Epithelial cell of prostate (primary cell): ENCODE measurements at regions not wholly inside any gene's neighbourhood (a gene's known extent, or its start where the extent isn't known, plus 50 kb on each side); places are given as distances from the start of the nearest gene placed in this dataset.

Experiments used
- DNase-seq: peaks from one replicate; pipeline ENCODE4 v3.0.0-alpha.2; 2011; ENCODE audit warnings: low read depth, low spot score
- H3K27ac ChIP-seq: fragments of 450-650 bp; 2 replicates; pipeline ENCODE4 v1.5.1; 2017; ENCODE audit warnings: mild to moderate bottlenecking

GRCh38 chr22:47297261-47298016 is 535.0 kb downstream of the TBC1D22A start:
- H3K27ac ChIP-seq = no peak overlapping the region
- DNase-seq = no peak

- no peak for DNase-seq
- no peak overlapping the region for H3K27ac ChIP-seq
These were observed 534.2 kb downstream of the TBC1D22A start for GRCh38 chr22:47296405-47297260.

DNA sequence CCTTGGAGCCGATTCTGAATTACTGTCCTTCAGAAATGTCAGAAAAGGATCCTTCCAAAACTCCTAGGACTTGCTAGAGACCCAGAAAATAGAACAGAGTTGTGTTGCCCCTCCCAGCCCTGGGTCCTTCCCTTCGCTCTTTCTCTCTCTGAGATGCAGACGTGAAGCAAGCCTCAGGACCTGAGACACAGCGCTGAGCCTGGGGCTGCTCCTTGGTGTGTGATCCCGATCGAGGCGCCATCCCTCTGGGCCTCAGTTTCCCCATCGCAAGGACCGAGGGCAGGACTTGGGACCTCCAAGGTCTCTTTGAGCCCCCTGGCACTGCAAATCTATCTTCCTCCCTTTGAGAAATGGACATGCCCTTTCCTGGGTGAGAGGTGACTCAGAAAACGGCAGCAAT is 533.5 kb downstream of the TBC1D22A start:
- no peak for DNase-seq
- H3K27ac ChIP-seq = no peak overlapping the region

- DNase-seq = no peak
- H3K27ac ChIP-seq = no peak overlapping the region
These were observed 532.9 kb downstream of the TBC1D22A start for GRCh38 chr22:47295226-47295901.

- no peak overlapping the region for H3K27ac ChIP-seq
- DNase-seq = no peak
These were observed 532.1 kb downstream of the TBC1D22A start for GRCh38 chr22:47294576-47294975.

- DNase-seq = no peak
- no peak overlapping the region for H3K27ac ChIP-seq
These were observed 531.7 kb downstream of the TBC1D22A start for GRCh38 chr22:47294222-47294532.

DNA sequence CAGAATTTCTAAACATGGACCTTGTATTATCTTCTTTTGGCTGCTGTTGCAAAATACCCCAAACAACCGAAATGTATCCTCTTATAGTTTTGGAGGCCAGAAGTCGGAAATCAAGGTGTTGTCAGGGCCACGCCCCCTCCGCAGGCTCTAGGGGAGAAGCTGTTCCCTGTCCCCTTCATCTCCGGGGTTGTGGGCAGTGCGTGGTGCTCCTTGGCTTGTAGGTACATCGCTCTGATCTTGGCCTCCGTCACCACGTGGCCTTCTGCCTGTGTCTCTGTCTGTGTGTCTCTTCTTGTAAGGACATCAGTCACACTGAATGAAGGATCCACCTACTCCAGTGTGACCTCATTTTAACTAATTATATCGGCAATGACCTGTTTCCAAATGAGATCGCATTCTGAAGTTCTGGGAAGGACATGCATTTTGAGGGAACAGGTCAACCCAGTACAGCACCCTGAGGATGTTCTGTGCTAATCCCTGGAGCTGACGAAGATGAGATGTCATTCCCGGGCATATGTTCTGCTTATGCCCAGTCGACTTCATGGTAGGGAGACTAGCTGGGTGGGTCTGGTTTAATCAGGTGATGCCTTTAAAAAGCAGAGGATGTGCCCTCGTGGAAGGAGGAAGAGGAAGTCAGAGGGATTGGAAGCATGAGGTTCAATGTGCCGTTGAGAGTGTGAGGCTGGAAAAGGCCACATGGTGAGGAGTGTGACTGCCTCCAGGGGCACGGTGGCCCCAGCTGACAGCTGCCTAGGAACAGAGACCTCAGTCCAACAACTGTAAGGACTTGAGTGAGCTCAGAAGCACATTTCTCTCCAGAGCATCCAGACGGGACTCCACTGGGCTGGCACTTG is 531.1 kb downstream of the TBC1D22A start:
- no peak overlapping the region for H3K27ac ChIP-seq

DNA sequence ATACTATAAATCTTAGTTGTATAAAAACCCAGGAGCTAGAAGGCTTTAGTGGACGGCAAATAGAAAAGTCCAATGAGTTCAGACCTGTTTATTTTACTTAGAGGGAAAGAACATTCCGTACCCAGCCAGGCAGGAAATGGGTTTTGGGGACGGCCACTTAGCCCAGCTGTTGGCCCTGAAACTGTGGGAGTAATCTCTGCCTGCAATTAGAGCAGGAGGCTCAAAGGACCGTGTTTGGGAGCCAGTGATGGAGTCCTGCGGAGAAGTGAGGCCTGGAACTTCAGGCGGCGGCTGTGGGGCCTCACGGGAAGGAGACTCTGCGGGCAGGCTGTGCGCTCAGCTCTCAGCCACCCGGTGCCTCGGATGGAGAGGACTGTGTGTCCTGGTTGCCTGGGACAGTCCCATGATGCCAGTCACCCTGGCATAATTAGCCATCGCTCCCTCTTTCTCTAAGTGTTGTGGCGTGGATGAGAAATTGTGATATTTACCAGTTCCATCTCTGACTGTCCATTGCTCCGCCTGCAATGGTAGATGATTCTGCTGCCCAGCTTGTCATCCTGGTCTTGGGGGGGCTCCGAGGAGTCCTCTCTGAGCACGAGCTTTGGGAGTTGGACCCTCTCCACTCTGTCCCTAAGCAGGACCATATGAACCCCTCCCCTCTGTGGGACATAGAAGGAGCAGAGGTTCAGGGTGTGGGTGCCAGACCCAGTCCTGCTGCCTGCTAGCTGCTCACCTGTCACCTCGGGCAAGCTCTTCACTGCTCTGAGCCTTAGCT is 530.3 kb downstream of the TBC1D22A start:
- no peak overlapping the region for H3K27ac ChIP-seq
- no peak for DNase-seq

More for the DNA sequence above, 531.1 kb downstream of the TBC1D22A start:
- no peak for DNase-seq

DNA sequence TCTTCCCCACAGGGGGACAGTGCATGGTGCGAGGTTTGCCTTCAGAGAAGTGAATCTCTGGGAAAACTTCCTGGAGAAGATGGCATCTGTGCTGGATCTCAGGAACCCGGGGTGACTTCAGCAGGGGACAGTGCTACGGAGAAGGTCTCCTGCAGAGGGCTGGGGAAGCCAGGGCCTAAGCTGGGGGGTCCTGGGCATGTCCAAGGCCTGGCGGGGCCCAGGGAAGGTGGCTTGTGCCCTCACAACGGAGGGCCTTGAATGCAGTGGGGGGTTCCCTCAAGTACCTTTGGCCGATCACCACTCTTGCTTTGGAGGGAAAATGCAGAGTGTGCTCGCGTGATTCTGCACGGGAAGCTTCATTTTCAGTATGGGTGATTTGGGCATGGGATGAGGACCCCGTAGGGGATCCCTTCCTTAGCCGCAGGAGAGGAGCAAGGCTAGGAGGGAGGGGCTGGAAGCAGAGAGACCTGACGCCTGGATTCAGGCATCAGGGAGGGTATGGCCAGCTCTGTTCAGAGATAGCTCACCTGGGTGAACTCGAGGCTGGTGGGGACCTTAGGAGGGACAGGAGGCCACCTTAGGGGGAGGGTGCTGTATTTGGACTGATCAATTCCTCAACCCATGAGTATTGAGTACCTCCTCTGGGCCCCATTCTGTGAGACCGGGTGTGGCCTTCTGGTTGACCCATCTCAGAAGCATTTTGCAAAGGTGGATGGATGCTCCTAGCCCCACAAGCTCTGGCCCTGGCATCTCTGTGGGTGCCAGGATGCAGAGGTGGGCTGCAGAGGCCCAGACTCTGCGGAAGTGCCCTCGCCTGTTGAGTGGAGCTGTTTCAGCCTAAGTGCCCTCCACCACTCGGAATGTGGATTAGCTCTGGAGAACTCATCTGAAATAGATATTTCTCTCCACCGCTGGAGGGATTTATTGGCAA is 529.4 kb downstream of the TBC1D22A start:
- no peak for DNase-seq
- H3K27ac ChIP-seq = no peak overlapping the region

DNA sequence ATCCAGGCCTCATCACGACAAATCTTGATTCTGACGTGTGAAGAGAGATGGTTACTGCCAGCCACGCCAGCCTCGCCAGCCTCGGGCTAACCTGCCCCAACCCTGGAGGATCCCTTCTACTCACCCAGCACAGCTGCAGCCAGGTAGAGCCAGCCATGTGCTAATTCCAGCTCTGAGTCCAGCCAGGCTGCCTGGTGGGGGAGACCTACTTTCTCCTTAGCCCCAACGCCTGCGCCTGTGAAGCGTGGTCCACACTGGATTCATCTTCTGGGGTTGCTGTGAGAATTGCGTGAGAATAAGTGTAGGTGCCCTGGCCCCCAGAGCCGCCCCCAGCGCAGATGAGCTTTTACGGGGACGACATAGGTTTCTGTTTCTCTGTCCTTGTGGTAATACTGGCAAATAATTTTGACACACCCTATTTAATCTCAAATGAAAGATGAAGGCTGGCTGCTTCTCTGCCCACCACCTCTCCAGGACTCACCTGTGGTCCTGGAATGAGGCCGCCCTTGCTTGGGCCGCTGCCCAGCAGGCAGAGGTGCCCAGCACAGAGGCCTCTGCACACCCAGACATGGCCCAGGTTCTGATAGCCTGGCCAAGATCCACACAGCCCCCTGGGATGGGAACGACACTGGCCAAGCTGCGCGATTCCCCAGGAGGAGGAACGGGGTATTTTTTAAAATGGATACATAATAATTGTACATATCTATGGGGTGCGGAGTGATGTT is 528.4 kb downstream of the TBC1D22A start:
- no peak overlapping the region for H3K27ac ChIP-seq
- no peak for DNase-seq

DNA sequence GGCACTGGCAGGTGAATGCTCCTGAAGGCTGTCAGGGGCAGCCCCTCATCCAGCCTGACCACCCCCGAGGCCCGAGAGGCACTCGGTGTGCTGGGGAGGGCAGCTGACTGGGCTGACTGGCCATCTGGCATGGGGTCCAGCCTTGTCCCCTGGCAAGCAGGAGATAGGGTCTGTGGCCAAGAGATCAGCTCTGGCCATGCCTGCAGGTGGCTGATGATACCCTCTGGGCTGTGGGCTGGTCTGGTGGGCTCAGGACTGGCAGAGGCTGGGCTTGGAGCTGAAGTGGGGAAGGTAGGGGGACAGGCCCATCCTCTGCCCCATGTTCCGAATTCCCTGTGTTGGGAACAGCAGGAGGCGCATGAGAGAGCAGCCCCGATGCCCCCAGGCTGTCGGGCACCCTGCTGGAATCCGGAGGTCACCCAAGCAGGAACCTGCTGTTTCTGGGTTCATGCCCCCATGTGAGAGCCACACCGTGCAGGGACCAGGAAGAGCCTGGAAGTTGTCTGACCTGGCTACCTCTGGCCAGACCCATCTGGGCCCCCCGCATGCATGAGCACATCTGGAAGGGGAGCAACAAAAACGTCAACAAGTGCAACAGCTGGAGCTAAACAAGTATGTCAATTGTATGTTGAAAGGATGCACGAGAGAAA is 527.0 kb downstream of the TBC1D22A start:
- DNase-seq = no peak
- no peak overlapping the region for H3K27ac ChIP-seq

DNA sequence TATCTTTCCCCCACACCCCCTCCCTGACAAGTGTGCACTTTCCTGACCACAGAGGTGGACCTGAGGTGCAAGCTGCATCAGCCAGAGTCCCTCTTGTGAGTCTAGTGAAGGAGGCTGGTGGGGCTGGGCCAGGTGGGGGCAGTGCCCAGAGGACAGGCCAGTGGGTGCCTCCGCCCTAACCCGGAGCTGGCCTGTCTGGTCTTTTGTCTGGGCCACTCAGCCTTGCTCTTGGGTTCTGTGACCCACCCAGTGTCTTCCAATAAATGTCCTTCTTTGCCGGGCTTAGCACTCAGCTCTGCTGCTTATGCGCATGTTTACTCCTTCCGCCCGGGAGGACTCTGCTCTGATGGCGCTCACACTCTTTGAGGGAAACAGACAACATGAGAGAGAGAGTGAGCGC is 526.2 kb downstream of the TBC1D22A start:
- DNase-seq = no peak
- no peak overlapping the region for H3K27ac ChIP-seq

GRCh38 chr22:47287516-47287915 is 525.1 kb downstream of the TBC1D22A start:
- no peak for DNase-seq
- H3K27ac ChIP-seq = no peak overlapping the region

DNA sequence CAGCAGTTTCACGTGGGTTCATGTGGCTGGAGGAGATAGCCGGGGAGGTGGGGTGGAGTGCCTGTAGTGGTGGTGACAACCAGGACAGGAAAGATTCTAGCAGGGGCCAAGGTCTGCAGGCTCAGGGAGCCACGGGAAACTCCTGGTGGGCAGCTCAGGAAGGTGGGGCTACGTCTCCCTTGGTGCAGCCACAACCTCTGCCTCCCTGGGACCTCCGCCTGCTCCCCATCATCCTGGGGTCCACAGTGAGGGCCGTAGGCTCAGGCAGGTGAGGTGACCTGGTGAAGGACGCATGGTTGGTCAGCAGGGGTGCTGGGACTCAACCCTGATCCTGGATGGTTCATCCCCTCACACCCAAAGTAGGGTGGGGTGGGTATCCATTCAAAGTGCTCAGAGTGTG is 524.1 kb downstream of the TBC1D22A start:
- no peak overlapping the region for H3K27ac ChIP-seq
- DNase-seq = no peak

- DNase-seq = no peak
- H3K27ac ChIP-seq = no peak overlapping the region
These were observed 523.5 kb downstream of the TBC1D22A start for GRCh38 chr22:47285981-47286380.

GRCh38 chr22:47284822-47285221 is 522.4 kb downstream of the TBC1D22A start:
- no peak for DNase-seq
- no peak overlapping the region for H3K27ac ChIP-seq

GRCh38 chr22:47284360-47284759 is 521.9 kb downstream of the TBC1D22A start:
- no peak for DNase-seq
- no peak overlapping the region for H3K27ac ChIP-seq
